ENCODE measurements at regions not wholly inside any gene's neighbourhood (a gene's known extent, or its start where the extent isn't known, plus 50 kb on each side); places are given as distances from the start of the nearest gene placed in this dataset.

- 87% methylated on average over 4 of the region's 4 CpGs for WGBS (ENCODE audit: low lambda C conversion rate, missing lambda C conversion rate)
Measured at GRCh38 chr13:88945793-88946192, 1274.6 kb downstream of the SLITRK5 start.

GRCh38 chr13:88948501-88948900 lies 1277.3 kb downstream of the SLITRK5 start:
- H3K79me2 ChIP-seq, result no peaks in the 10 kb centered on the region
- H3K27me3 ChIP-seq, result no peaks in the 10 kb centered on the region
- H3K4me2 ChIP-seq, result no peak overlapping the region
- H3K27ac ChIP-seq, result no peak overlapping the region
- no peak for TF ChIP-seq CTCF (IDR thresholded peaks at IDR 0.05; ENCODE audit: poor library complexity)
- TF ChIP-seq EZH2 (IDR thresholded peaks at IDR 0.05; ENCODE audit: borderline replicate concordance), result no peak
- no peak for TF ChIP-seq EZH2phosphoT487 (IDR thresholded peaks at IDR 0.05; ENCODE audit: low read depth, severe bottlenecking, unreplicated experiment)
- H2AFZ ChIP-seq, result no peak overlapping the region
- no peaks in the 10 kb centered on the region for H3K9me2 ChIP-seq (replicated peaks; ENCODE audit: insufficient read depth)
- no peaks in the 10 kb centered on the region for H4K20me1 ChIP-seq (ENCODE audit: insufficient read depth, poor library complexity, severe bottlenecking)
- no peaks in the 10 kb centered on the region for H3K9me3 ChIP-seq (ENCODE audit: low read depth)
- H3K4me1 ChIP-seq (ENCODE audit: insufficient read depth), result no peaks in the 10 kb centered on the region
- H3K36me3 ChIP-seq (replicated peaks; ENCODE audit: insufficient read depth, low read depth), result no peaks in the 10 kb centered on the region
- WGBS (ENCODE audit: low lambda C conversion rate, missing lambda C conversion rate), result 74% methylated on average over 3 of the region's 3 CpGs
- no peak for DNase-seq (ENCODE audit: low spot score)
- H3K4me3 ChIP-seq, result no peak overlapping the region

More at GRCh38 chr13:88945793-88946192, 1274.6 kb downstream of the SLITRK5 start:
- H3K4me3 ChIP-seq, result no peak overlapping the region
- TF ChIP-seq CTCF (IDR thresholded peaks at IDR 0.05; ENCODE audit: poor library complexity), result no peak
- no peak for TF ChIP-seq EZH2 (IDR thresholded peaks at IDR 0.05; ENCODE audit: borderline replicate concordance)
- no peak for TF ChIP-seq EZH2phosphoT487 (IDR thresholded peaks at IDR 0.05; ENCODE audit: low read depth, severe bottlenecking, unreplicated experiment)
- H3K79me2 ChIP-seq, result no peaks in the 10 kb centered on the region
- H2AFZ ChIP-seq, result no peak overlapping the region
- H3K9me2 ChIP-seq (replicated peaks; ENCODE audit: insufficient read depth), result no peaks in the 10 kb centered on the region
- H3K9me3 ChIP-seq (ENCODE audit: low read depth), result no peaks in the 10 kb centered on the region
- no peak for DNase-seq (ENCODE audit: low spot score)
- no peak overlapping the region for H3K4me2 ChIP-seq
- no peaks in the 10 kb centered on the region for H4K20me1 ChIP-seq (ENCODE audit: insufficient read depth, poor library complexity, severe bottlenecking)
- no peak overlapping the region for H3K27ac ChIP-seq
- H3K27me3 ChIP-seq, result no peaks in the 10 kb centered on the region
- H3K36me3 ChIP-seq (replicated peaks; ENCODE audit: insufficient read depth, low read depth), result no peaks in the 10 kb centered on the region
- H3K4me1 ChIP-seq (ENCODE audit: insufficient read depth), result no peaks in the 10 kb centered on the region

- H4K20me1 ChIP-seq (ENCODE audit: insufficient read depth, poor library complexity, severe bottlenecking), result no peaks in the 10 kb centered on the region
- DNase-seq (ENCODE audit: low spot score), result no peak
- no peaks in the 10 kb centered on the region for H3K9me3 ChIP-seq (ENCODE audit: low read depth)
- no peak overlapping the region for H2AFZ ChIP-seq
- H3K79me2 ChIP-seq, result no peaks in the 10 kb centered on the region
- TF ChIP-seq EZH2 (IDR thresholded peaks at IDR 0.05; ENCODE audit: borderline replicate concordance), result no peak
- 68% methylated on average over 2 of the region's 2 CpGs for WGBS (ENCODE audit: low lambda C conversion rate, missing lambda C conversion rate)
- H3K4me3 ChIP-seq, result no peak overlapping the region
- no peaks in the 10 kb centered on the region for H3K27me3 ChIP-seq
- H3K9me2 ChIP-seq (replicated peaks; ENCODE audit: insufficient read depth), result no peaks in the 10 kb centered on the region
- H3K4me1 ChIP-seq (ENCODE audit: insufficient read depth), result no peaks in the 10 kb centered on the region
- H3K27ac ChIP-seq, result no peak overlapping the region
- H3K36me3 ChIP-seq (replicated peaks; ENCODE audit: insufficient read depth, low read depth), result no peaks in the 10 kb centered on the region
- no peak overlapping the region for H3K4me2 ChIP-seq
Measured at GRCh38 chr13:88958821-88959220, 1287.7 kb downstream of the SLITRK5 start.

GRCh38 chr13:88976466-88976865 lies 1305.3 kb downstream of the SLITRK5 start:
- Histone ChIP-seq H3K36me3 (replicated peaks; ENCODE audit: insufficient read depth, low read depth) (no peaks in the 10 kb centered on the region), H4K20me1 (ENCODE audit: insufficient read depth, poor library complexity, severe bottlenecking) (no peaks in the 10 kb centered on the region), H3K4me1 (ENCODE audit: insufficient read depth) (no peaks in the 10 kb centered on the region), H3K4me2 (no peak overlapping the region), H3K27me3 (no peaks in the 10 kb centered on the region), H3K9me3 (ENCODE audit: low read depth) (no peaks in the 10 kb centered on the region), H3K27ac (no peak overlapping the region), H3K4me3 (no peak overlapping the region), H2AFZ (no peak overlapping the region), H3K9me2 (replicated peaks; ENCODE audit: insufficient read depth) (no peaks in the 10 kb centered on the region), H3K79me2 (no peaks in the 10 kb centered on the region)
- DNase-seq (ENCODE audit: low spot score), result no peak
- TF ChIP-seq EZH2 (IDR thresholded peaks at IDR 0.05; ENCODE audit: borderline replicate concordance) (no peak), CTCF (IDR thresholded peaks at IDR 0.05; ENCODE audit: poor library complexity) (no peak), EZH2phosphoT487 (IDR thresholded peaks at IDR 0.05; ENCODE audit: low read depth, severe bottlenecking, unreplicated experiment) (no peak)
- 57% methylated on average over 4 of the region's 4 CpGs for WGBS (ENCODE audit: low lambda C conversion rate, missing lambda C conversion rate)
